Glomerular visceral epithelial cell (primary cell): ENCODE measurements at regions not wholly inside any gene's neighbourhood (a gene's known extent, or its start where the extent isn't known, plus 50 kb on each side); places are given as distances from the start of the nearest gene placed in this dataset.
A peak's percentile ranks its signal among the peaks of the same experiment; 100 is the strongest.

Source experiments
- DNase-seq: peaks from one replicate; pipeline ENCODE4 v3.0.0-alpha.2; 2016; ENCODE audit errors: extremely low spot score

- DNase-seq = no peak
Observed at GRCh38 chr15:36256404-36256807, 323.0 kb upstream of the CDIN1 start.

- DNase-seq = no peak
Observed at GRCh38 chr15:36263666-36264065, 315.8 kb upstream of the CDIN1 start.

GRCh38 chr15:36265422-36265821 lies 314.0 kb upstream of the CDIN1 start:
- no peak for DNase-seq

GRCh38 chr15:36271048-36271447 lies 308.4 kb upstream of the CDIN1 start:
- no peak for DNase-seq

GRCh38 chr15:36275656-36276055 lies 303.8 kb upstream of the CDIN1 start:
- no peak for DNase-seq

GRCh38 chr15:36278219-36278618 lies 301.2 kb upstream of the CDIN1 start:
- DNase-seq = peak; percentile 24

GRCh38 chr15:36282821-36283220 lies 296.6 kb upstream of the CDIN1 start:
- DNase-seq = no peak

- no peak for DNase-seq
Observed at GRCh38 chr15:36284911-36285310, 294.5 kb upstream of the CDIN1 start.

- DNase-seq = no peak
Observed at GRCh38 chr15:36291501-36291900, 287.9 kb upstream of the CDIN1 start.

GRCh38 chr15:36294359-36294758 lies 285.1 kb upstream of the CDIN1 start:
- DNase-seq = no peak

GRCh38 chr15:36301947-36302346 lies 277.5 kb upstream of the CDIN1 start:
- no peak for DNase-seq

GRCh38 chr15:36313021-36313420 lies 266.4 kb upstream of the CDIN1 start:
- no peak for DNase-seq

GRCh38 chr15:36313736-36314280 lies 265.6 kb upstream of the CDIN1 start:
- no peak for DNase-seq

GRCh38 chr15:36315649-36316048 lies 263.8 kb upstream of the CDIN1 start:
- no peak for DNase-seq

- peak; percentile 2 for DNase-seq
Observed at GRCh38 chr15:36323615-36324014, 255.8 kb upstream of the CDIN1 start.

GRCh38 chr15:36325206-36325605 lies 254.2 kb upstream of the CDIN1 start:
- DNase-seq = no peak

- no peak for DNase-seq
Observed at GRCh38 chr15:36329592-36329991, 249.8 kb upstream of the CDIN1 start.

GRCh38 chr15:36330598-36330997 lies 248.8 kb upstream of the CDIN1 start:
- DNase-seq = no peak

- no peak for DNase-seq
Observed at GRCh38 chr15:36331531-36332275, 247.7 kb upstream of the CDIN1 start.

GRCh38 chr15:36332301-36332700 lies 247.1 kb upstream of the CDIN1 start:
- no peak for DNase-seq

GRCh38 chr15:36332896-36333295 lies 246.5 kb upstream of the CDIN1 start:
- no peak for DNase-seq

- DNase-seq = peak; percentile 29
Observed at GRCh38 chr15:36334059-36334458, 245.4 kb upstream of the CDIN1 start.

GRCh38 chr15:36335224-36335623 lies 244.2 kb upstream of the CDIN1 start:
- DNase-seq = no peak

- DNase-seq = no peak
Observed at GRCh38 chr15:36335659-36336058, 243.8 kb upstream of the CDIN1 start.
